Dendritic cell treated with granulocyte-macrophage colony-stimulating factor and Interleukin-4, amounts not matched to agents 40 ng/mL and 50 ng/mL, for 4 days (primary cell): ENCODE measurements at regions not wholly inside any gene's neighbourhood (a gene's known extent, or its start where the extent isn't known, plus 50 kb on each side); places are given as distances from the start of the nearest gene placed in this dataset.

Experiments used
- H3K27ac Mint-ChIP-seq: one replicate; pipeline ENCODE4 v1.8.0; 2022; ENCODE audit warnings: mild to moderate bottlenecking, mixed read lengths
- H3K27me3 Mint-ChIP-seq: one replicate; pipeline ENCODE4 v1.8.0; 2022; ENCODE audit warnings: mild to moderate bottlenecking, mixed read lengths
- H3K36me3 Mint-ChIP-seq: one replicate; pipeline ENCODE4 v1.8.0; 2022; ENCODE audit warnings: low read depth, mixed read lengths
- H3K4me1 Mint-ChIP-seq: one replicate; pipeline ENCODE4 v1.8.0; 2022; ENCODE audit warnings: low read depth, mixed read lengths
- H3K4me3 Mint-ChIP-seq: one replicate; pipeline ENCODE4 v1.8.0; 2022; ENCODE audit warnings: mild to moderate bottlenecking, moderate library complexity, mixed read lengths
- H3K9me3 Mint-ChIP-seq: one replicate; pipeline ENCODE4 v1.8.0; 2022; ENCODE audit warnings: mixed read lengths
- intact Hi-C: fragments of 100-400 bp; cut with micrococcal nuclease; formaldehyde crosslinking; loops from one replicate; pipeline ENCODE4 v1.15.0; 2022

- H3K4me1 Mint-ChIP-seq = peaks cover 11% of the 10 kb centered on the region
- no peak overlapping the region for H3K27ac Mint-ChIP-seq
- H3K27me3 Mint-ChIP-seq = peaks cover 8% of the 10 kb centered on the region
- H3K36me3 Mint-ChIP-seq = no peaks in the 10 kb centered on the region
- H3K9me3 Mint-ChIP-seq = peaks cover 7% of the 10 kb centered on the region
- no peak overlapping the region for H3K4me3 Mint-ChIP-seq
- intact Hi-C loops = no loop called here
These were observed 102.1 kb downstream of the DYRK2 start for GRCh38 chr12:67750513-67751183.

- Mint-ChIP-seq H3K36me3 (no peaks in the 10 kb centered on the region), H3K4me1 (peaks cover 18% of the 10 kb centered on the region), H3K9me3 (no peaks in the 10 kb centered on the region), H3K27ac (no peak overlapping the region), H3K4me3 (no peak overlapping the region), H3K27me3 (peaks cover 5% of the 10 kb centered on the region)
- intact Hi-C loops = no loop called here
These were observed 102.9 kb downstream of the DYRK2 start for GRCh38 chr12:67751381-67751928.

DNA sequence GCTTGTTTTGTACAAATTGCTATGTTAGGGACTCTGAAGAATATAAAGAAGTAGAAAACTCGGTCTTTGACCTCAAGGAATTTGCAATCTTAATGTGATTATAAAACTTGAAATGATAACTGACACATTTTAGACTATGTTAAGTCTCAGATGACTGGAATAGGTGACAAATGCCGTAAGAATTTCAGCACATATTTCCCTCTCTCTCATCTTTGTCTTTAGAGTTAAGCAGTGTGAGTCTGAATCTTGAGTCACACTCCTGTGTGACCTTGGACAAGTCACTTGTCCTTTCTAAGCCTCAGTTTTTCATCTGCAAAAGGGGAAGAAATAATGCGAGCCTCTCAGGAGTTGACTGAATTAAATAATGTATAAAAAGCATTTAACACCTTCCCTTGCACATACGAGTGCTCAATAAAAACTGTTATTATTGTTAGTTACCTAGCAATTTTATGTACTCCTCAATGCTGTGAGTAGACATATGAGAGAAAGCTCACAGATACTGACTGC is 103.7 kb downstream of the DYRK2 start:
- no peak overlapping the region for H3K4me3 Mint-ChIP-seq
- H3K4me1 Mint-ChIP-seq = peaks cover 18% of the 10 kb centered on the region
- peaks cover 5% of the 10 kb centered on the region for H3K27me3 Mint-ChIP-seq
- H3K27ac Mint-ChIP-seq = no peak overlapping the region
- H3K36me3 Mint-ChIP-seq = no peaks in the 10 kb centered on the region
- intact Hi-C loops = no loop called here
- H3K9me3 Mint-ChIP-seq = no peaks in the 10 kb centered on the region

DNA sequence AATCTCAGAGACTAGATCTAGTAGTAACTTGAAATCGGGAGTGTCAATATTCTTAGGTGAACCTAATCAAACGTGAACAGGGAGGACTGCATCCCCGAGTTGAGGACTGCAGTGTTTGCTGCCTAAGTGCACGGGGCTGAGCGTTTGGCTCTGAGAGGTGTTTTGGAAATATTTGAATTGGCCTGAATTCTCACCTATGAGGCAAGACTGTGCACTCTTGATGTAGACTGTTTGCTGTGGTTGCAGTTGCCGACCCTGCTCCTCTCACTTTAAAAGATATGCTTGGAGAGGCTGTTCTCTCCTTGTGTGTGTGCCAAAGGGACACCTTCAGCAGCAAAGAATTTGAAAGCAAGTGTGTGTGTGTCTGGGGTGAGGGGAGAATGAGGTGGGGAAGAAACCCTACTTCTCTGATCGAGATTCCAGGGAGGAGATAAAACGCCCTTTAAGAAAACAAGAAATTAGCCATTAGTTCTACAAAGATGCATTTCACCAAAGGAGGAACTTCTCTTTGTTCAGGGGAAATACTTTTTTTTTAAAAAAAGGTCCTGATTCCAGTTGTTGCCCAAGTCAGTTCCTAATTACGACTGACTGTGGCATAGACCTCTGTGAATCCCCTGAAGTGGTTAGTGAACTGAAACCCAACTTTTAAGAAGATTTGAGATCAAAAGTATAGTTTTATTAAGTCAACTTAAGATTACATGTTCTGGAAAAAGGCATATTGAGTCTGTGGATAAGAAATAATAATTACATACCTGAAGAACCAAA is 106.6 kb downstream of the DYRK2 start:
- Mint-ChIP-seq H3K27me3 (peaks cover 2% of the 10 kb centered on the region), H3K27ac (no peak overlapping the region), H3K9me3 (no peaks in the 10 kb centered on the region), H3K36me3 (no peaks in the 10 kb centered on the region), H3K4me1 (peaks cover 18% of the 10 kb centered on the region), H3K4me3 (no peak overlapping the region)
- intact Hi-C loops = no loop called here

GRCh38 chr12:67757651-67758050 is 109.1 kb downstream of the DYRK2 start:
- no peak overlapping the region for H3K4me3 Mint-ChIP-seq
- intact Hi-C loops = no loop called here
- no peaks in the 10 kb centered on the region for H3K9me3 Mint-ChIP-seq
- H3K4me1 Mint-ChIP-seq = peaks cover 18% of the 10 kb centered on the region
- peaks cover 4% of the 10 kb centered on the region for H3K27me3 Mint-ChIP-seq
- no peak overlapping the region for H3K27ac Mint-ChIP-seq
- H3K36me3 Mint-ChIP-seq = no peaks in the 10 kb centered on the region

DNA sequence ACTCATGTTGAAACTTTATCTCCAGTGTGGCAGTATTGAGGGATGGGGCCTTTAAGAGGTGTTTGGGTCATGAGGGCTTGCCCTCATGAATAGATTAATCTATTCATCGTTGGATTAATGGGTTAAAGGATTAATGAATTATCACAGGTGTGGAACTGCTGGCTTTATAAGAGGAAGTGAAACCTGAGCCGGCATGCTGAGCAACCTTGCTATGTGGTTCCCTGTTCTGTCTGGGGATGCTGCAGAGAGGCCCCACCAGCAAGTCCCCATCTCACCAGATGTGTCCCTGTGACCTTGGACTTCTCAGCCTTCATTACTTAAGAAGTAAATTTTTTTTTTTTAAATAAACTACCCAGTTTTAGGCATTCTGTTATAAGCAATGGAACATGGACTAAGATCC is 109.6 kb downstream of the DYRK2 start:
- H3K4me3 Mint-ChIP-seq = no peak overlapping the region
- peaks cover 18% of the 10 kb centered on the region for H3K4me1 Mint-ChIP-seq
- intact Hi-C loops = no loop called here
- no peaks in the 10 kb centered on the region for H3K36me3 Mint-ChIP-seq
- no peaks in the 10 kb centered on the region for H3K9me3 Mint-ChIP-seq
- no peak overlapping the region for H3K27ac Mint-ChIP-seq
- peaks cover 4% of the 10 kb centered on the region for H3K27me3 Mint-ChIP-seq

GRCh38 chr12:67758521-67758920 is 110.0 kb downstream of the DYRK2 start:
- H3K4me1 Mint-ChIP-seq = peaks cover 18% of the 10 kb centered on the region
- H3K27me3 Mint-ChIP-seq = peaks cover 4% of the 10 kb centered on the region
- H3K9me3 Mint-ChIP-seq = no peaks in the 10 kb centered on the region
- H3K4me3 Mint-ChIP-seq = no peak overlapping the region
- no peaks in the 10 kb centered on the region for H3K36me3 Mint-ChIP-seq
- intact Hi-C loops = no loop called here
- H3K27ac Mint-ChIP-seq = no peak overlapping the region

GRCh38 chr12:67759829-67760228 is 111.3 kb downstream of the DYRK2 start:
- peaks cover 15% of the 10 kb centered on the region for H3K4me1 Mint-ChIP-seq
- H3K27me3 Mint-ChIP-seq = peaks cover 6% of the 10 kb centered on the region
- no peak overlapping the region for H3K4me3 Mint-ChIP-seq
- intact Hi-C loops = no loop called here
- no peaks in the 10 kb centered on the region for H3K36me3 Mint-ChIP-seq
- H3K27ac Mint-ChIP-seq = no peak overlapping the region
- H3K9me3 Mint-ChIP-seq = no peaks in the 10 kb centered on the region

- intact Hi-C loops = no loop called here
- Mint-ChIP-seq H3K27ac (no peak overlapping the region), H3K9me3 (no peaks in the 10 kb centered on the region), H3K4me3 (no peak overlapping the region), H3K4me1 (peaks cover 6% of the 10 kb centered on the region), H3K36me3 (no peaks in the 10 kb centered on the region), H3K27me3 (peaks cover 10% of the 10 kb centered on the region)
These were observed 112.2 kb downstream of the DYRK2 start for GRCh38 chr12:67760586-67761275.

DNA sequence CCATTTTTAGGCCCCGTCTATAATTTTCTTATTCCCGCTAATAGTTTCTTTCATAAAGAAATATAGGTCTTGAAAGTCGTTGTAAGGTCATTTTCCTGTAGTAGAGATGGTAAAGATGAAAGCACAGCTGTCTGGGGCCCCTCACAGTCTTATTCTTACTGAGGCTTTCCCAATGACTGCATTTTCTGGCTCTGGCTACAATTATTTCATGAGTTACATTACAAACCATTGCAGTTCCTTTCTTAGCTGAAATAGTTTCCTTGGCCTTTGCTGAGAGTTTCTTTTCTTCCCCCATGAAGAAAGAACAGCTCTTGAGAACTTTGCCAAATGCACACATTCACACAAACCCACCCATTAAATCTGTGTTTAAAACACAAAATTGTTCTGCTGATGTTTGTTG is 113.0 kb downstream of the DYRK2 start:
- no peaks in the 10 kb centered on the region for H3K36me3 Mint-ChIP-seq
- H3K27ac Mint-ChIP-seq = no peak overlapping the region
- H3K27me3 Mint-ChIP-seq = peaks cover 10% of the 10 kb centered on the region
- no peaks in the 10 kb centered on the region for H3K4me1 Mint-ChIP-seq
- intact Hi-C loops = no loop called here
- H3K4me3 Mint-ChIP-seq = no peak overlapping the region
- H3K9me3 Mint-ChIP-seq = no peaks in the 10 kb centered on the region

DNA sequence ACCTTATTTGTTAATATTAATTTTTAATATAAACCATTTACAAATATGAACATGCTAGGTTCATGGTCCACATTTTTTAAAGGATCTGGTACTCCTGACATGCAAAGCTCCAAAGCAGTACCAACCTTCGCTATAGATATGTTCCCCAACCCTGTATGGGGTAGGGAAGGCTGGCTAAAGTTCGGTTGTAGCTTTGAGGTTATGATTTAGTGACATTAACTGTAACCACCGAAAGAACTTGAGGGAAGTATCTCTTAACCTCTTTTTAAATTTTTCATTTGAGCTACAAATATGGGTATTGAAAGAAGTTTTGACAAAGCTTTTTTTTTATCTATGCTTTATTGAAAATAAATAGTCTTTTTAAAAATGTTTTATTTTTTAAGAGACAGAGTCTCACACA is 115.5 kb downstream of the DYRK2 start:
- Mint-ChIP-seq H3K4me1 (no peaks in the 10 kb centered on the region), H3K9me3 (no peaks in the 10 kb centered on the region), H3K36me3 (no peaks in the 10 kb centered on the region), H3K27ac (no peak overlapping the region), H3K4me3 (no peak overlapping the region), H3K27me3 (peaks cover 10% of the 10 kb centered on the region)
- intact Hi-C loops = no loop called here

DNA sequence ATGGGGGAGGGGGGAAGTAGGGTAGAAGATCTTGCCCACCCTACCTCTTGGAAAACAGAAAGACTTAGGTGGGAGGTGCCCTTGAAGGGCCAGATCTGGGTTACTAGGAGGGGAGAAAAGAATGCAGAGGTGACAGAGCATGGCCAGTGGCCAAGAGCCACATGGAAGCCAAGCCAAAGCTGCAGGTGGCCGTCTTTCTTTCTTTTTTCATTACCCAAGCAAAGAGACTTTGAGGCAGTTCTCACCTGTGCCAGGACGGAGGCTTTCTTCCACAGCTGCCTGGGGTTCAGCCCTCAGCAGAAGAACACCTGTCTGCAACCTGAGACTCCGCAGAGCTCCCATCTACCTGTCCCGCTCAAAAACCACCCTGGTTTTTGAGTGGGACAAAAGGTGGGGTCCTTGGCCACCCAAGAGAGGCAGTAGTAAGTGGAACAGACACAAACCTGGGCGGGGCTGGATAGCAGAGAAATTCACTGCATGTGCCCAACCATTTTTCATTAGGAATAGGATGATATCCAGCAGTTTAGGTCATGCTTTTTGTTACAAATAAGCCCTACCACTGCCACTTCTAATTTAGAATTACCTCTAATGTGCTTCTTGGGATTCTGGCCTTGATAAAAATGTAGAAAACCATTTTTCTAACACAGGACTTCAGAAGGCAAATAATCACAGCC is 116.5 kb downstream of the DYRK2 start:
- Mint-ChIP-seq H3K9me3 (no peaks in the 10 kb centered on the region), H3K4me3 (no peak overlapping the region), H3K36me3 (no peaks in the 10 kb centered on the region), H3K27me3 (peaks cover 8% of the 10 kb centered on the region), H3K27ac (no peak overlapping the region), H3K4me1 (no peaks in the 10 kb centered on the region)
- intact Hi-C loops = no loop called here

DNA sequence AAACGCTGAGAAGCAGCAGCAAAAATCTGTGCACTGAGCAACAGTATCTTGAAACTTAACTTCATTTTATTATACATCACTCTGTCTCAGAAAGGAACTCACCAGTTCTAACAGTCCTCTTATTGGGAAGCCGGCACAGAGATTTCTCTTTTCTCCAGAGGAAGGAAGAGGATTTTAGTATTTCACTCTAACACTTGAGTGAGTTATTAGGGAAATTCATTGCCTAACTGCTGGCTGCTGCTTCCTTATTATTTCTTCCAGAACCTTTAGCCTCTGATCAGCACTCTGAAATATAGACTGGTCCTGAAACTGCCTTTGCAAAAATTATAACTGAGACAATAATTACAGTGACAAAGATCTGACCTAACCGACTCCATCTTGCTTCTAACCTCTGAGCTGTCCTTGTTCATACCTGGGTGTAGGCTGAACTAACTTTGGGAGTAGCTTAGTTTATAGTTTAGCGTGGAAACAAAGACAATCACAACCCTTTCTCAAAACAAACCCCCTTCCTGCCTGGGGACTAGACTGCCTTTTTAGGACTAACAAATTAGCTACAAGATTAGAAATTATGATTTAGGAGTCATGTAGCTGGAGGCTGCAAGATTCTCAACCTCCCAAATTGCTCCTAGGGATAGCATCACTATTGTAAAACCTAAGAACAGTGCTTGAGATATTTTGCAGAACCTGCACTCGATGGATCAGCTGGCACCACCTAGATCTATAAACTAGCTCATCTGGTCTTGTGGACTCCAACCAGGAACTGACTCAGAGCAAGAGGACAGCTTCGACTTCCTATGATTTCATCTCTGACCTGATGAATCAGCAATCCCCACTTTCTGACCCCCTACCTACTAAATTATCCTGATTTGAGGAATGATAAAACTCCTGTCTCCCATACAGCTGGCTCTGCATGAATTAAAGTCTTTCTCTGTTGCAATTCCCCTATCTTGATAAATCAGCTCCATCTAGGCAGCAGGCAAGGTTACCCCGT is 117.5 kb downstream of the DYRK2 start:
- no peak overlapping the region for H3K4me3 Mint-ChIP-seq
- peaks cover 7% of the 10 kb centered on the region for H3K27me3 Mint-ChIP-seq
- H3K36me3 Mint-ChIP-seq = no peaks in the 10 kb centered on the region
- H3K9me3 Mint-ChIP-seq = no peaks in the 10 kb centered on the region
- no peaks in the 10 kb centered on the region for H3K4me1 Mint-ChIP-seq
- intact Hi-C loops = no loop called here
- H3K27ac Mint-ChIP-seq = no peak overlapping the region
